GM12891 (cell line): ENCODE measurements at regions not wholly inside any gene's neighbourhood (a gene's known extent, or its start where the extent isn't known, plus 50 kb on each side); places are given as distances from the start of the nearest gene placed in this dataset.
"Not testable (repeated sequence)": the region's sequence is repeated elsewhere in the genome, so short reads cannot be mapped to it uniquely, and the experiment has no call there.

Experiments used
- DNase-seq: peaks from one replicate; pipeline ENCODE4 v3.0.0; 2011; ENCODE audit warnings: low spot score; ENCODE audit not compliant: insufficient read length
- FAIRE-seq: peaks from 2 replicates; lab custom pipeline; 2011; peaks lifted over from hg19 to GRCh38; lab: Jason Lieb, UNC
- PAX5 ChIP-seq: IDR thresholded peaks from 2 replicates; pipeline ENCODE4 v1.6.1; 2011; ENCODE audit warnings: low read length, moderate library complexity, mild to moderate bottlenecking; ENCODE audit not compliant: insufficient read depth, severe bottlenecking
- POLR2A ChIP-seq: IDR thresholded peaks from 2 replicates; pipeline ENCODE4 v1.6.1; 2011; ENCODE audit warnings: low read depth, low read length, control low read depth
- POLR2AphosphoS5 ChIP-seq: IDR thresholded peaks from 2 replicates; pipeline ENCODE4 v1.6.1; 2011; ENCODE audit warnings: low read depth, low read length, control low read depth
- POU2F2 ChIP-seq: IDR thresholded peaks from 2 replicates; pipeline ENCODE4 v1.6.1; 2011; ENCODE audit warnings: low read depth, mild to moderate bottlenecking, control low read depth, low read length, moderate library complexity
- SPI1 ChIP-seq: IDR thresholded peaks from 2 replicates; pipeline ENCODE4 v1.6.1; 2011; ENCODE audit warnings: low read depth, low read length, control low read depth
- TAF1 ChIP-seq: IDR thresholded peaks from 2 replicates; pipeline ENCODE4 v1.6.1; 2011; ENCODE audit warnings: low read depth, low read length, control low read depth

DNA sequence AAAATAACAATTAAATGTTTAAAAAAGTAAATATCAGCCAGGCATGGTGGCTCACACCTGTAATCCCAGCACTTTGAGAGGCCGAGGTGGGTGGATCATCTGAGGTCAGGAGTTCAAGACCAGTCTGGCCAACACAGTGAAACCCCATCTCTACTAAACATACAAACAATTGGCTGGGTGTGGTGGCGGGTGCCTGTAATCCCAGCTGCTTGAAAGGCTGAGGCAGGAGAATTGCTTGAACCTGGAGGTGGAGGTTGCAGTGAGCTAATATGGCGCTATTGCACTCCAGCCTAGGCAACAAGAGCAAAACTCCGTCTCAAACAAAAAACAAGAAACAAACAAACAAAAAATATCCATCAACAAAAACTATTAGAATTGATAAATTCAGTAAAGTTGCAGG, 77.5 kb downstream of the SNX5 start:
- DNase-seq, FAIRE-seq: not testable (repeated sequence)

DNA sequence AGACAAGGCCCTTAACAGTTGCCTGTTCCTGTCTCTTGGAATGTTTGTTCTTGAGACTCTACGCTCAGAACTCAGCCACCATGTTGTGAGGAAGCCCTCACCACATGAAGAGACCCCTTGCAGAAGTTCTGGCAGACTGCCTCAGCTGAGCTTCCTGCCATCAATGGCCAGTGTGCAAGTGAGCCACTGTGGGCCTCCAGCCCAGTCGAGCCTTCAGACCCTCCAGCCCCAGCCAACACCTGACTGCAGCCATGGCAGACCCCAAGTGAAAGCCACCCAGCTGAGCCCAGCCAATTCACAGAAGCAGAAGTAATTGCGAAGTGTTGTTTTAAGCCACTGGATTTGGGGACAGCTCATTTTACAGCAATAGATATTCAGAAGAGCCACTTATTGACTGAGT, 78.3 kb downstream of the SNX5 start:
- no peak for FAIRE-seq

DNA sequence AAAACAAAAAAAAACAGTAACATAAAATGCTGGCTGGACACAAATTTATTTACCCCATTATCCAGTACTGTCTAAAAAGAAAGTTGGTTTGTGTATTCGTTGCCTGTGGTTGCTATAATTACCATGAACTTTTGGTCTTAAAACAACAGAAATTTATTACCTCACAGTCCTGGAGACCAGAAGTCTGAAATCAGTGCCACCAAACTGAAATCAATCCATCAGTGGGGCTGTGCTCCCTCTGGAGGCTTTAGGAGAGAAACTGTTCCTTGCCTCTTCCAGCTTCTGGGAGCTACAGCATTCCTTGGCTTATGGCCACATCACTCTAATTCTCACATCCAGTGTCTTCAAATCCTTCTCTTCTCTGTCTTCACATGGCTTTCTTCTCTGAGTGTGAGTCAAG, 79.4 kb downstream of the SNX5 start:
- no peak for TF ChIP-seq POLR2A
- DNase-seq (no peak), FAIRE-seq (no peak)

More for the DNA sequence above, 78.3 kb downstream of the SNX5 start:
- no peak for DNase-seq
- TF ChIP-seq SPI1 (no peak), PAX5 (no peak), POLR2AphosphoS5 (no peak)

DNA sequence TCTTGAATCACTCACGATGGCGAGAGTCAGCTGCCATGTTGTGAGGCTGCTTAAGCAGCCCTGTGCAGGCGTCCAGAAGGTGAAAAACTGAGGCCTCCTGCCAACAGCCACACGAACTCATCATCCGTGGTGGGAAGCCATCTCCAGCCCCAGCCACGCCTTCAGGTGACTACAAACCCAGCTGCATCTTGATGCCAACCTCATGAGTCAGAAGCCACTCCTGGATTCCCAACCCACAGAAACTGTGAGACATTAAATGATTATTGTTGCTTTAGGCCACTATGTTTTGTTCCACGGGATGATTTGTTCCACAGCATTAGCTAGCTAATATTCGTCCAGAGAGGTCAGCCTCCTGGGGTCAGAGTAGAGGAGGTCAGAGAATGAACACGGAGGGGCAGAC, 80.5 kb downstream of the SNX5 start:
- no peak for FAIRE-seq

DNA sequence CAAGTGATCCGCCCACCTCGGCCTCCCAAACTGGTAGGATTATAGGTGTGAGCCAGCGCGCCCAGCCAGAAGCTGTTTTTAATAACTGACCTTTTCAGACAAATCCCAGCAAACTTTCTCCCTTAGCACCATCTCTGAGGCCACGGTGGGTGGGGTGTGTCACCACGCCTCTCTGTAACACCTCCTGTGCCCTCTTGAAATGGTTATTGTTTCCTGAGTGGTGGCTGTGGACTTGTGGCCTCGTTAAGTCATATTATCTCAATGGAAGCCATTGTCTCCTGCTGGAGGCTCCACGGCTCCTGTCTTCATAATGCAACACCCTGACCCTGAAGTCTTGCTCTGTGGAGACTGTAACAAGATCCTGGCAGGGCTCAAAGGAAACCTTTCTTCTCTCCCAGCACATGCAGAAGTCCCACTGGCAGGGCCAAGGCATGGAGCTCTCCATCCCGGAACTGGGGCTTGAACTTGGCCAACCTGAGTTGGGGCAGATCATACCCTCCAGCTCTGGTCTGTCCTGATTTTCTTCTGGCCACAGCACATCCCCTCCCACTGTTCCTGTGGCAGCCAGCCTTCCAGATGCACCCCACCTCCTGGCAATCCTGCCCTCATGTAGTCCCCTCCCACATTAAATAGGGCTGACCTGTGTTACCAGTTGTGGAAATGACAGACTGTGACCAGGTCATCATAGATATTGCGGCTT, 81.1 kb downstream of the SNX5 start:
- DNase-seq (no peak), FAIRE-seq (no peak)
- TF ChIP-seq PAX5 (no peak), POLR2A (no peak), TAF1 (no peak), SPI1 (no peak), POU2F2 (no peak), POLR2AphosphoS5 (no peak)

More for the DNA sequence above, 80.5 kb downstream of the SNX5 start:
- no peak for DNase-seq
- no peak for TF ChIP-seq POLR2AphosphoS5

DNA sequence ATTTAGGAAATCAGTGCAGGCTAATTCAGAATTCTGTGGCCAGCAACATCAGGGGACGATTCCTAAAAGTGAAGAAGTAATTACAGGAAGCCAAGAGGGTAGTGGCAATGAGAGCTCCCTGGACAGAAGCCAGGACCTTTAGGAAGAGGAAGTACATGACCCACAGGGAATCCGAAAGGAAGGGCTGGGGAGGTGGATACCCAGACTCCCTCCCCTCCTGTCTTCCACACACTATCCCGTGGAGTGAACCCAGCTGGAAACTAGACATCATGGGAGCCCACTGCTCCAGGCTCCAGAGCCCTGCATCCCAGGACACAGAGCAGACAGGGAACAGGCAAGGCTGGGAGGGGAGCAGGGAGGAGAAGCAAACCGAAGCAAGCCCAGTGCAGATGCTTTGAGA, 83.0 kb downstream of the SNX5 start:
- FAIRE-seq (no peak), DNase-seq (no peak)
- TF ChIP-seq PAX5, result no peak
- TF ChIP-seq SPI1, result no peak
- TF ChIP-seq POLR2AphosphoS5, result no peak
- no peak for TF ChIP-seq TAF1

DNA sequence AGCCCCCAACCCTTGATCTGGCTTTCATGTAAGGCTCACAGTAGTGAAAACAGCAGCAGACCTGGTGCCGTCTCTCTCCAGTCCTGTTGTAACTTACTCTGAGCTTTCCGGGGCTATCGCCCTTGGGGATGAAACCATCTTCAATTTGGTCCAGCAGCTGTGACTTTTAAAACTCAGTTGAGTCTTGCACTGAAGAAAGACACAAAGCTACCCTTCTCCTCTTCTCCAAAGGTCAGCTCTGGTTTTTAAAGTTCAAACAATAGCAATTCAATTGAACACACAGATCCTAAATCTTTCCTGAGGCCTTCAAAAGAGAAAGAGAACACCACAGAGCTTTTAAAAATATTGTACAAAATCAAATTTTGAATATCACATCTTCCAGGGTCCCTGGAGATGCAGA, 83.5 kb downstream of the SNX5 start:
- DNase-seq, result no peak
- FAIRE-seq, result no peak
- no peak for TF ChIP-seq SPI1

DNA sequence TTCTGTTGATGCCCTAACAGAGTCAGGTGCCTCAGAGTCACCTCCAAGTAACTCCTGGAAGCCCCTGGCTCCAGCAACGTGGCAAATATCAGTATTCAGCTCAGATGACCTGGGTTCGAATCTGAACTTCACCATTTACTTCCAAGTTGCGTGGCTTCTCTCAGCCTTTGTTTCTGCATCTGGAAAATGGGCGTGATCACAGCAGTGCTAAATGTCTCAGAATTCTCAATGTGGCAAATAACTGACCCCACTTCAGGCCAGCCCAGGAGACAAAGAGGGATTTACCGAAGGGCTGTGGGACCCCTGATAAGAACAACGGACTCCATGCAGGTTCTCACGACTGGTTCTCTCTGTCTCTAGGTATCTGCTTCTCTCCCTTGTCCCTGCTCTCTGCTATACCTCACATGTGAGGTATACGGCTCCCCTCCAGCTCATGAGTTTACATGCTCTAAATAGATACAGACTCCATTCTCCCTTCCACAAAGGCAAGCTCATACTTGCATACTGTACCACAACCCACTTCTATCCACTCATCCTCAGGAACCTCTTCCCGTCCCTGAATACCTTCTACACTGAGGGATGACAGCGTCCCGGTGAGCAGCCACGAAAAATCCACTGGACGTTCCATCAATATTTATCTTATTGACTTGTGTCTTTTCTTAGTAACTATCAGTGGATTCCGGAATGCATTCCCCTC, 84.1 kb downstream of the SNX5 start:
- no peak for DNase-seq
- TF ChIP-seq POLR2A (no peak), POU2F2 (no peak), POLR2AphosphoS5 (no peak), TAF1 (no peak), PAX5 (no peak), SPI1 (no peak)
- no peak for FAIRE-seq

DNA sequence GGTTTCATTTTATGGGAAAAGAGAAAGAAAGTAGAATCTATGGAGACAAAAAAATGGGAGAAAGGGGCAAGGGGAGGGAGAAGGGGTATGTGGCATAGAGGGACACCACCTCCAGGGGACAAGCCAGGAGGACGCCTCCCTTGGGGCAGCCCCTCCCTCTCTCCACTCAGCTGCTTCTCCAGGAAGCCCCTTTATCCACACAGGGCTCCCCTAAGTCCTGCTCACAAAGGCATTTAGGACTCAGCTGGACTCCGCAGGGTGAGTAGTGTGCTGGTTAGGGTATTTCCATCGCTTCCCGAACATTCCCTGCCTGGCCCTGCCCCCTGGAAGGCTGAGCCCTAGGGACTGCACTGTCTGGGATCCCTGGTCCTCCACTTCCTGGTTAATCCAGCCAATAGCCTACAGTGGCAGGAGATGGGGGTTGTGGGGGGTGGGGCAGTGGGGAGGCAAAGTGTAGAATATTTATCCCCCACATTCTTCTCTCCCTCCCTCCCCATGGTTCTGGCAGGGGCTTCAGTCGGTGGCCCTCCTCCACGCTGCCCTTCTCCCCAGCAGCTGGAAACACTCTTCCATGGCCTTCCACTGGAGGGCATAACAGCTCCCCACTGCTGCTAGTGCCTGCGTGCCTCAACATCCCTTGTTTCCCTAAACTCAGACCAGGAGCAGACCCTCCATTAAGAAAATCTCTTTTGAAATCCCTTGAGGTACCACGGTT, 84.8 kb downstream of the SNX5 start:
- DNase-seq (no peak), FAIRE-seq (no peak)
- TF ChIP-seq TAF1 (no peak), POLR2A (no peak), POU2F2 (no peak), POLR2AphosphoS5 (no peak), SPI1 (no peak), PAX5 (no peak)

DNA sequence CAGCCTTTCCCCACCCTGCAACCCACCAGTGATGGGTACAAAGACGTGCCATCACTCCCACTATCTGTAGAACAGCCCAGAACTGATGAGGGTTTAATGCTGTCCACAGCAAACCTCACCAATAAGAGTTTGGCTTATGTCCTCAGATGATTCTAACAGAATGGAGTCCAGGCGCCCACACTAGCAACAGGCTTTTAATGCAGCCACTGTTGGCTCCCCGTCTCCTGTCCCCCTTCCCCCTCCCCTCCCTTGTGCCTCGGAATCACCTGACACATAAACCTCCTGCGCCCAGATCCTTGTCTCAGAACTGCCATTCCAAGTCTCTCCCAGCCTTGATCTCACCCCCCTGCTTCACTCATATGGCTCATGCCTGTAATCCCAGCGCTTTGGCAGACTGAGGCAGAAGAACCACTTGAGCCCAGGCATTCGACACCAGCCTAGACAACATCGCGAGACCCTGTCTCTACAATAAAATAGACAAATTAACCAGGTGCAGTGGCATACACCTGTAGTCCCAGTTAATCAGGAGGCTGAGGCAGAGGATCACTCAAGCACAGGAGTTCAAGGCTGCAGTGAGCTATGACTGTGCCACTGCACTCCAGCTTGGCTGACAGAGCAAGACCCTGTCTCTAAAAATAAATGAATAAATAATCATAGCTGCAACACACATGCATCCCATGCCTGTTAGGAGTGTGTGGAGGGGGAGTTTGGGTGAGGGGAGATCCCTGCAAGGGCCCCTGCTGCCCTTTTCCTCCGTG, 85.6 kb downstream of the SNX5 start:
- no peak for DNase-seq
- FAIRE-seq, result no peak
- no peak for TF ChIP-seq SPI1
- TF ChIP-seq POLR2AphosphoS5, result no peak
